Neuronal stem cell (in vitro differentiated cells): ENCODE measurements at regions not wholly inside any gene's neighbourhood (a gene's known extent, or its start where the extent isn't known, plus 50 kb on each side); places are given as distances from the start of the nearest gene placed in this dataset.

Experiments
- DNase-seq: peaks from one replicate; pipeline ENCODE4 v3.0.0-alpha.2; 2013; ENCODE audit warnings: low spot score
- H2AFZ ChIP-seq: one replicate; pipeline ENCODE4 v1.6.1; 2013; ENCODE audit warnings: mild to moderate bottlenecking, low read length, inconsistent platforms
- H2AK5ac ChIP-seq: 2 replicates; pipeline ENCODE4 v1.6.1; 2013; ENCODE audit warnings: low read depth, mild to moderate bottlenecking, inconsistent platforms, low read length, moderate library complexity, mixed read lengths
- H2BK120ac ChIP-seq: 2 replicates; pipeline ENCODE4 v1.6.1; 2013; ENCODE audit warnings: low read depth, mild to moderate bottlenecking, inconsistent platforms, low read length, moderate library complexity, mixed read lengths
- H2BK12ac ChIP-seq: one replicate; pipeline ENCODE4 v1.6.1; 2013; ENCODE audit warnings: low read length, inconsistent platforms
- H2BK15ac ChIP-seq: 2 replicates; pipeline ENCODE4 v1.6.1; 2013; ENCODE audit warnings: mild to moderate bottlenecking, low read length, inconsistent platforms, mixed read lengths
- H2BK5ac ChIP-seq: one replicate; pipeline ENCODE4 v1.6.1; 2013; ENCODE audit warnings: inconsistent platforms, mild to moderate bottlenecking, low read length, moderate library complexity
- H3K14ac ChIP-seq: one replicate; pipeline ENCODE4 v1.6.1; 2013; ENCODE audit warnings: low read length, inconsistent platforms
- H3K18ac ChIP-seq: 2 replicates; pipeline ENCODE4 v1.6.1; 2013; ENCODE audit warnings: low read length, inconsistent platforms
- H3K23ac ChIP-seq: 2 replicates; pipeline ENCODE4 v1.6.1; 2013; ENCODE audit warnings: low read depth, mild to moderate bottlenecking, mixed read lengths, low read length, inconsistent platforms; ENCODE audit not compliant: poor library complexity
- H3K27ac ChIP-seq: replicated peaks from 3 replicates; pipeline ENCODE4 v1.5.1; 2013; ENCODE audit warnings: low read length, inconsistent platforms
- H3K27me3 ChIP-seq, 3 experiments: 2 replicates each; pipeline ENCODE4 v1.6.1; 2013; ENCODE audit warnings: low read length in 3 of 3, mild to moderate bottlenecking in 2 of 3, inconsistent platforms in 1 of 3, low read depth in 1 of 3, mixed read lengths in 1 of 3, moderate library complexity in 1 of 3; ENCODE audit not compliant: control insufficient read depth in 3 of 3, insufficient read depth in 3 of 3
- H3K36me3 ChIP-seq, 2 donors: replicated peaks in 1 of 2; 2 replicates each; pipeline ENCODE4 v1.6.1; 2013; ENCODE audit warnings: low read length in 2 of 2; ENCODE audit not compliant: control insufficient read depth in 2 of 2, insufficient read depth in 2 of 2
- H3K4ac ChIP-seq: 2 replicates; pipeline ENCODE4 v1.6.1; 2013; ENCODE audit warnings: inconsistent platforms, mild to moderate bottlenecking, low read length, moderate library complexity
- H3K4me1 ChIP-seq, 2 donors: 1 replicate in 1 of 2; 2 replicates in 1 of 2; pipeline ENCODE4 v1.6.1; 2013; ENCODE audit warnings: low read length in 2 of 2, low read depth in 1 of 2; ENCODE audit not compliant: control insufficient read depth in 2 of 2, insufficient read depth in 1 of 2
- H3K4me2 ChIP-seq: one replicate; pipeline ENCODE4 v1.6.1; 2013; ENCODE audit warnings: mild to moderate bottlenecking, low read length, inconsistent platforms; ENCODE audit not compliant: insufficient read depth, poor library complexity, severe bottlenecking
- H3K4me3 ChIP-seq, 2 donors: 2 replicates each; pipeline ENCODE4 v1.5.1; 2013; ENCODE audit warnings: low read length in 2 of 2, mild to moderate bottlenecking in 2 of 2, inconsistent platforms in 1 of 2, moderate library complexity in 1 of 2
- H3K79me1 ChIP-seq: one replicate; pipeline ENCODE4 v1.6.1; 2013; ENCODE audit warnings: low read depth, mild to moderate bottlenecking, inconsistent platforms, low read length, moderate library complexity
- H3K9ac ChIP-seq: one replicate; pipeline ENCODE4 v1.6.1; 2013; ENCODE audit warnings: mild to moderate bottlenecking, low read depth, low read length, inconsistent platforms; ENCODE audit not compliant: poor library complexity
- H3K9me3 ChIP-seq, 2 donors: replicated peaks in 1 of 2; 2 replicates each; pipeline versions ENCODE3 to v1.6.1; 2013; ENCODE audit warnings: low read length in 2 of 2, mild to moderate bottlenecking in 2 of 2, inconsistent platforms in 1 of 2, low read depth in 1 of 2, mixed read lengths in 1 of 2, moderate library complexity in 1 of 2; ENCODE audit not compliant: control insufficient read depth in 2 of 2, insufficient read depth in 1 of 2
- H4K8ac ChIP-seq: one replicate; pipeline ENCODE4 v1.6.1; 2013; ENCODE audit warnings: low read depth, mild to moderate bottlenecking, inconsistent platforms, low read length, moderate library complexity
- H4K91ac ChIP-seq: one replicate; pipeline ENCODE4 v1.6.1; 2013; ENCODE audit warnings: low read length, low read depth, mild to moderate bottlenecking, inconsistent platforms; ENCODE audit not compliant: poor library complexity
- WGBS, 2 donors: extraction: QIAGEN DNeasy Blood & Tissue Kit; methylation state at CpG; one replicate each; pipeline ENCODE4 v1.1.7; 2013; ENCODE audit warnings: missing lambda C conversion rate in 2 of 2, mixed read lengths in 1 of 2; ENCODE audit not compliant: insufficient read length in 2 of 2, insufficient replicate concordance in 1 of 2; ENCODE audit errors: extremely low coverage in 2 of 2; 5-methylcytosine and 5-hydroxymethylcytosine counted together

- WGBS, 2 donors: no CpG with 5 or more reads among the region's 4 CpGs
- no peak for DNase-seq
- H3K4ac ChIP-seq: no peak overlapping the region
- H3K27me3 ChIP-seq: no peaks in the 10 kb centered on the region
- no peak overlapping the region for H3K18ac ChIP-seq
- H3K4me3 ChIP-seq: no peak overlapping the region
- H3K4me1 ChIP-seq: no peaks in the 10 kb centered on the region
- no peak overlapping the region for H3K9ac ChIP-seq
- H2BK15ac ChIP-seq: no peak overlapping the region
- no peak overlapping the region for H2AK5ac ChIP-seq
- no peak overlapping the region for H2BK12ac ChIP-seq
- no peak overlapping the region for H2BK120ac ChIP-seq
- H4K91ac ChIP-seq: no peak overlapping the region
- no peak overlapping the region for H3K4me2 ChIP-seq
- H3K36me3 ChIP-seq: no peaks in the 10 kb centered on the region
- H3K9me3 ChIP-seq: no peaks in the 10 kb centered on the region
- H2AFZ ChIP-seq: no peak overlapping the region
- H3K14ac ChIP-seq: no peak overlapping the region
- H3K27ac ChIP-seq: no peak overlapping the region
- H4K8ac ChIP-seq: no peak overlapping the region
- H3K79me1 ChIP-seq: no peaks in the 10 kb centered on the region
- no peak overlapping the region for H3K23ac ChIP-seq
- no peak overlapping the region for H2BK5ac ChIP-seq
These were observed 1334.8 kb downstream of the MRPL39 start for GRCh38 chr21:24272521-24272938.

DNA sequence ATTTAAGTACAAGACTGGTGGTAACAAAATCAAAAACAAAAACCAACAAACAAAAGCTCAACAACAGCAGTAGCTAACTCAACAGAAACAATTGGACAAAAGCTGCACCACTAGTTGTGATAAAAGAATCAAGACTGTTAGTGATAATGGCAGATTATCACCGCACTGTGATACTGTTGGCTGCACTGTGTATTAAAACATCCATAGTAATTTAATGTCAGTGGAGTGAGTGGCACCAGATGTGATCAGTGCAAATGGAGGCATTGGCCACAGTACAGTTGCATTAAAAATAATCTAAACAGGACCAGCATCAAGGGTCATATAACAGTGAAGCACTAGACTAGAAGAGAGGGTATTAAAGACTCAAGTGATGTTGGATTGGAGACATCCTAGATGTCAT is 1341.3 kb downstream of the MRPL39 start:
- Histone ChIP-seq H3K14ac (no peak overlapping the region), H2BK12ac (no peak overlapping the region), H3K9me3 (no peaks in the 10 kb centered on the region), H3K4me2 (no peak overlapping the region), H3K79me1 (no peaks in the 10 kb centered on the region), H3K4me3 (no peak overlapping the region), H3K23ac (no peak overlapping the region), H4K91ac (no peak overlapping the region), H3K18ac (no peak overlapping the region), H4K8ac (no peak overlapping the region), H3K4ac (no peak overlapping the region), H2AK5ac (no peak overlapping the region), H3K9ac (no peak overlapping the region), H2BK15ac (no peak overlapping the region), H3K27me3 (no peaks in the 10 kb centered on the region), H3K27ac (no peak overlapping the region), H3K4me1 (no peaks in the 10 kb centered on the region), H2BK5ac (no peak overlapping the region), H3K36me3 (no peaks in the 10 kb centered on the region), H2AFZ (no peak overlapping the region), H2BK120ac (no peak overlapping the region)
- DNase-seq: no peak
- no CpG with 5 or more reads among the region's 1 CpG for WGBS, 2 donors

DNA sequence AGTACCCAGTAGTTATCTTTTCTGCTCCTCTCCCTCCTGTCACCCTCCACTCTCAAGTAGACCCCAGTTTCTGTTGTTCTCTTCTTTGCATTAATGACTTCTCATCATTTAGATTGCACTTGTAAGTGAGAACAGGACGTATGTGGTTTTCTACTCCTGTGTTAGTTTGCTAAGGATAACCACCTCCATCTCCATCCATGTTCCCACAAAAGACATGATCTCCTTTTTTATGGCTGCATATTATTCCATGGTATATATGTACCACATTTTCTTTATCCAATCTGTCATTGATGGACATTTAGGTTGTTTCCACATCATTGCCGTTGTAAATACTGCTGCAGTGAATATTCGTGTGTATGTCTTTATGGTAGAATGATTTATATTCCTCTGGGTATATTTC is 1346.5 kb downstream of the MRPL39 start:
- no peak overlapping the region for H3K4me3 ChIP-seq
- H2BK12ac ChIP-seq: no peak overlapping the region
- H2BK5ac ChIP-seq: no peak overlapping the region
- no peak for DNase-seq
- H4K91ac ChIP-seq: no peak overlapping the region
- H3K14ac ChIP-seq: no peak overlapping the region
- H3K36me3 ChIP-seq: no peaks in the 10 kb centered on the region
- H3K9ac ChIP-seq: no peak overlapping the region
- no peak overlapping the region for H2BK120ac ChIP-seq
- H3K23ac ChIP-seq: no peak overlapping the region
- no peaks in the 10 kb centered on the region for H3K27me3 ChIP-seq
- no peak overlapping the region for H4K8ac ChIP-seq
- H3K18ac ChIP-seq: no peak overlapping the region
- H3K4ac ChIP-seq: no peak overlapping the region
- WGBS, 2 donors: no CpG with 5 or more reads among the region's 3 CpGs
- H3K27ac ChIP-seq: no peak overlapping the region
- no peak overlapping the region for H2AFZ ChIP-seq
- H3K4me2 ChIP-seq: no peak overlapping the region
- H3K4me1 ChIP-seq: no peaks in the 10 kb centered on the region
- H3K9me3 ChIP-seq: no peaks in the 10 kb centered on the region
- H3K79me1 ChIP-seq: no peaks in the 10 kb centered on the region
- no peak overlapping the region for H2AK5ac ChIP-seq
- no peak overlapping the region for H2BK15ac ChIP-seq

GRCh38 chr21:24259241-24259640 is 1348.0 kb downstream of the MRPL39 start:
- H2BK120ac ChIP-seq: no peak overlapping the region
- no peak overlapping the region for H3K4me2 ChIP-seq
- WGBS, 2 donors: no CpG with 5 or more reads among the region's 1 CpG
- H2BK15ac ChIP-seq: no peak overlapping the region
- H3K27me3 ChIP-seq: no peaks in the 10 kb centered on the region
- H3K4me3 ChIP-seq: no peak overlapping the region
- no peaks in the 10 kb centered on the region for H3K4me1 ChIP-seq
- H3K4ac ChIP-seq: no peak overlapping the region
- no peak overlapping the region for H2AK5ac ChIP-seq
- no peak overlapping the region for H3K23ac ChIP-seq
- H2BK5ac ChIP-seq: no peak overlapping the region
- no peak overlapping the region for H2BK12ac ChIP-seq
- no peaks in the 10 kb centered on the region for H3K36me3 ChIP-seq
- no peak for DNase-seq
- no peak overlapping the region for H2AFZ ChIP-seq
- H3K9ac ChIP-seq: no peak overlapping the region
- H4K91ac ChIP-seq: no peak overlapping the region
- H3K79me1 ChIP-seq: no peaks in the 10 kb centered on the region
- no peak overlapping the region for H3K14ac ChIP-seq
- H4K8ac ChIP-seq: no peak overlapping the region
- H3K18ac ChIP-seq: no peak overlapping the region
- no peaks in the 10 kb centered on the region for H3K9me3 ChIP-seq
- H3K27ac ChIP-seq: no peak overlapping the region
